ENCODE measurements at regions not wholly inside any gene's neighbourhood (a gene's known extent, or its start where the extent isn't known, plus 50 kb on each side); places are given as distances from the start of the nearest gene placed in this dataset.

- no peak for DNase-seq (ENCODE audit: low read depth in 2 of 2)
Measured at GRCh38 chr10:128660726-128661125, 534.5 kb upstream of the MKI67 start.

- DNase-seq (ENCODE audit: low read depth in 2 of 2), result no peak
Measured at GRCh38 chr10:128661404-128662197, 535.4 kb upstream of the MKI67 start.

GRCh38 chr10:128662520-128662919, 536.3 kb upstream of the MKI67 start:
- no peak for DNase-seq (ENCODE audit: low read depth in 2 of 2)

GRCh38 chr10:128664729-128665128, 538.5 kb upstream of the MKI67 start:
- no peak for DNase-seq (ENCODE audit: low read depth in 2 of 2)

- no peak for DNase-seq (ENCODE audit: low read depth in 2 of 2)
Measured at GRCh38 chr10:128675405-128675804, 549.2 kb upstream of the MKI67 start.

- no peak for DNase-seq (ENCODE audit: low read depth in 2 of 2)
Measured at GRCh38 chr10:128680116-128680515, 553.9 kb upstream of the MKI67 start.

GRCh38 chr10:128684215-128684614, 558.0 kb upstream of the MKI67 start:
- DNase-seq (ENCODE audit: low read depth in 2 of 2), result no peak

GRCh38 chr10:128686630-128687278, 560.5 kb upstream of the MKI67 start:
- DNase-seq (ENCODE audit: low read depth in 2 of 2), result no peak

GRCh38 chr10:128687408-128687807, 561.2 kb upstream of the MKI67 start:
- DNase-seq (ENCODE audit: low read depth in 2 of 2), result no peak

- DNase-seq (ENCODE audit: low read depth in 2 of 2), result no peak
Measured at GRCh38 chr10:128687927-128688549, 561.8 kb upstream of the MKI67 start.

- DNase-seq (ENCODE audit: low read depth in 2 of 2), result no peak
Measured at GRCh38 chr10:128689667-128690066, 563.4 kb upstream of the MKI67 start.

- DNase-seq (ENCODE audit: low read depth in 2 of 2), result no peak
Measured at GRCh38 chr10:128693493-128694131, 567.4 kb upstream of the MKI67 start.

GRCh38 chr10:128694168-128694850, 568.1 kb upstream of the MKI67 start:
- DNase-seq (ENCODE audit: low read depth in 2 of 2), result no peak

- DNase-seq (ENCODE audit: low read depth in 2 of 2), result no peak
Measured at GRCh38 chr10:128694851-128695725, 568.9 kb upstream of the MKI67 start.

- DNase-seq (ENCODE audit: low read depth in 2 of 2), result no peak
Measured at GRCh38 chr10:128695931-128696330, 569.7 kb upstream of the MKI67 start.

GRCh38 chr10:128697437-128697836, 571.2 kb upstream of the MKI67 start:
- no peak for DNase-seq (ENCODE audit: low read depth in 2 of 2)

GRCh38 chr10:128701381-128701780, 575.2 kb upstream of the MKI67 start:
- no peak for DNase-seq (ENCODE audit: low read depth in 2 of 2)

GRCh38 chr10:128701837-128702236, 575.6 kb upstream of the MKI67 start:
- DNase-seq (ENCODE audit: low read depth in 2 of 2), result no peak

GRCh38 chr10:128704716-128705115, 578.5 kb upstream of the MKI67 start:
- DNase-seq (ENCODE audit: low read depth in 2 of 2), result no peak

- no peak for DNase-seq (ENCODE audit: low read depth in 2 of 2)
Measured at GRCh38 chr10:128708182-128708581, 582.0 kb upstream of the MKI67 start.

- DNase-seq (ENCODE audit: low read depth in 2 of 2), result no peak
Measured at GRCh38 chr10:128709686-128710085, 583.5 kb upstream of the MKI67 start.

Measured in stimulated activated CD4-positive, alpha-beta T cell treated with anti-CD3 and anti-CD28 coated beads, Interleukin-1b, Interleukin-23, amount 100 ng/mL, for 4 hours (primary cell).